ENCODE measurements at regions not wholly inside any gene's neighbourhood (a gene's known extent, or its start where the extent isn't known, plus 50 kb on each side); places are given as distances from the start of the nearest gene placed in this dataset.

GRCh38 chr20:11791835-11792567 lies 125.7 kb upstream of the BTBD3 start:
- intact Hi-C loops (cut with DNase I) = no loop called here
- no peak for DNase-seq (ENCODE audit: low spot score)
- ATAC-seq = no peak

GRCh38 chr20:11792568-11792953 lies 125.1 kb upstream of the BTBD3 start:
- no peak for DNase-seq (ENCODE audit: low spot score)
- no peak for ATAC-seq
- intact Hi-C loops (cut with DNase I) = no loop called here

- intact Hi-C loops (cut with DNase I) = no loop called here
- no peak for ATAC-seq
- no peak for DNase-seq (ENCODE audit: low spot score)
Measured at GRCh38 chr20:11794525-11794924, 123.2 kb upstream of the BTBD3 start.

- ATAC-seq (no peak), DNase-seq (ENCODE audit: low spot score) (no peak)
- intact Hi-C loops (cut with DNase I) = no loop called here
Measured at GRCh38 chr20:11795071-11795615, 122.5 kb upstream of the BTBD3 start.

GRCh38 chr20:11796026-11796425 lies 121.7 kb upstream of the BTBD3 start:
- intact Hi-C loops (cut with DNase I) = no loop called here
- ATAC-seq = no peak
- DNase-seq (ENCODE audit: low spot score) = no peak

- no peak for DNase-seq (ENCODE audit: low spot score)
- intact Hi-C loops (cut with DNase I) = no loop called here
- ATAC-seq = no peak
Measured at GRCh38 chr20:11797156-11797555, 120.5 kb upstream of the BTBD3 start.

- no peak for ATAC-seq
- DNase-seq (ENCODE audit: low spot score) = no peak
- intact Hi-C loops (cut with DNase I) = no loop called here
Measured at GRCh38 chr20:11799281-11799684, 118.4 kb upstream of the BTBD3 start.

- DNase-seq (ENCODE audit: low spot score) (no peak), ATAC-seq (no peak)
- intact Hi-C loops (cut with DNase I) = no loop called here
Measured at GRCh38 chr20:11807054-11808048, 110.3 kb upstream of the BTBD3 start.

GRCh38 chr20:11808841-11809240 lies 108.9 kb upstream of the BTBD3 start:
- intact Hi-C loops (cut with DNase I) = no loop called here
- DNase-seq (ENCODE audit: low spot score) (no peak), ATAC-seq (no peak)

- intact Hi-C loops (cut with DNase I) = no loop called here
- ATAC-seq (no peak), DNase-seq (ENCODE audit: low spot score) (no peak)
Measured at GRCh38 chr20:11810311-11811083, 107.2 kb upstream of the BTBD3 start.

- no peak for ATAC-seq
- intact Hi-C loops (cut with DNase I) = no loop called here
- DNase-seq (ENCODE audit: low spot score) = no peak
Measured at GRCh38 chr20:11813106-11813890, 104.4 kb upstream of the BTBD3 start.

GRCh38 chr20:11814267-11814666 lies 103.4 kb upstream of the BTBD3 start:
- intact Hi-C loops (cut with DNase I) = no loop called here
- no peak for ATAC-seq
- DNase-seq (ENCODE audit: low spot score) = no peak

GRCh38 chr20:11820838-11821237 lies 96.9 kb upstream of the BTBD3 start:
- intact Hi-C loops (cut with DNase I) = no loop called here
- no peak for ATAC-seq
- DNase-seq (ENCODE audit: low spot score) = no peak

GRCh38 chr20:11822540-11822794 lies 95.2 kb upstream of the BTBD3 start:
- intact Hi-C loops (cut with DNase I) = no loop called here
- DNase-seq (ENCODE audit: low spot score) (no peak), ATAC-seq (no peak)

GRCh38 chr20:11826334-11826733 lies 91.4 kb upstream of the BTBD3 start:
- intact Hi-C loops (cut with DNase I) = no loop called here
- DNase-seq (ENCODE audit: low spot score) (no peak), ATAC-seq (peak; percentile 63)

GRCh38 chr20:11832397-11832796 lies 85.3 kb upstream of the BTBD3 start:
- ATAC-seq (no peak), DNase-seq (ENCODE audit: low spot score) (no peak)
- intact Hi-C loops (cut with DNase I) = no loop called here

- ATAC-seq = no peak
- intact Hi-C loops (cut with DNase I) = no loop called here
- DNase-seq (ENCODE audit: low spot score) = no peak
Measured at GRCh38 chr20:11832851-11833250, 84.8 kb upstream of the BTBD3 start.

GRCh38 chr20:11833825-11834224 lies 83.9 kb upstream of the BTBD3 start:
- intact Hi-C loops (cut with DNase I) = no loop called here
- ATAC-seq (no peak), DNase-seq (ENCODE audit: low spot score) (no peak)
